Loucy (cell line): ENCODE measurements at regions not wholly inside any gene's neighbourhood (a gene's known extent, or its start where the extent isn't known, plus 50 kb on each side); places are given as distances from the start of the nearest gene placed in this dataset.

ENCODE experiments used
- H2AFZ ChIP-seq: fragments of 200-600 bp; sonication (generic); 2 replicates; pipeline ENCODE4 v1.6.0; 2016; ENCODE audit warnings: antibody characterized with exemption, mild to moderate bottlenecking, low read length, moderate library complexity
- H3F3A ChIP-seq: fragments of 200-600 bp; 2 replicates; pipeline ENCODE4 v1.6.0; 2016; ENCODE audit warnings: antibody characterized with exemption, low read depth, mild to moderate bottlenecking
- H3K27me3 ChIP-seq: fragments of 200-600 bp; sonication (generic); 2 replicates; pipeline ENCODE4 v1.6.1; 2014; ENCODE audit warnings: low read length, mild to moderate bottlenecking; ENCODE audit not compliant: insufficient read depth, poor library complexity, severe bottlenecking
- H3K36me3 ChIP-seq: fragments of 200-600 bp; sonication (generic); 2 replicates; pipeline ENCODE4 v1.6.1; 2016; ENCODE audit warnings: low read length; ENCODE audit not compliant: insufficient read depth
- H3K4me1 ChIP-seq: fragments of 200-600 bp; sonication (generic); 2 replicates; pipeline ENCODE4 v1.5.1; 2014; ENCODE audit warnings: low read length, mild to moderate bottlenecking; ENCODE audit not compliant: insufficient read depth, poor library complexity, severe bottlenecking
- H3K4me2 ChIP-seq: fragments of 200-600 bp; sonication (generic); 2 replicates; pipeline ENCODE4 v1.6.0; 2014; ENCODE audit warnings: antibody characterized with exemption, low read length, low read depth, mild to moderate bottlenecking; ENCODE audit not compliant: poor library complexity, severe bottlenecking
- H3K4me3 ChIP-seq: fragments of 200-600 bp; sonication (generic); 2 replicates; pipeline ENCODE4 v1.5.1; 2014; ENCODE audit warnings: low read length, mild to moderate bottlenecking, mixed read lengths; ENCODE audit not compliant: poor library complexity, severe bottlenecking
- H3K79me2 ChIP-seq: fragments of 200-600 bp; sonication (generic); 2 replicates; pipeline ENCODE4 v1.6.1; 2014; ENCODE audit warnings: low read length; ENCODE audit not compliant: insufficient read depth
- H3K9ac ChIP-seq: fragments of 200-600 bp; sonication (generic); 2 replicates; pipeline ENCODE4 v1.6.0; 2014; ENCODE audit warnings: mild to moderate bottlenecking, low read depth, low read length, moderate library complexity; ENCODE audit not compliant: poor library complexity, severe bottlenecking
- H3K9me2 ChIP-seq: fragments of 200-600 bp; sonication (generic); replicated peaks from 2 replicates; pipeline ENCODE4 v1.6.1; 2016; ENCODE audit warnings: low read depth, low read length, mixed read lengths
- H3K9me3 ChIP-seq: fragments of 200-600 bp; sonication (generic); 2 replicates; pipeline ENCODE4 v1.6.1; 2014; ENCODE audit warnings: mild to moderate bottlenecking, antibody characterized with exemption, low read length, low read depth; ENCODE audit not compliant: insufficient read depth
- H4K20me1 ChIP-seq: fragments of 200-600 bp; sonication (generic); 2 replicates; pipeline ENCODE4 v1.6.0; 2014; ENCODE audit warnings: antibody characterized with exemption, low read length, mild to moderate bottlenecking; ENCODE audit not compliant: insufficient read depth, poor library complexity, severe bottlenecking
- CTCF ChIP-seq: fragments of 200-600 bp; sonication (generic); conservative IDR thresholded peaks from 2 replicates; pipeline ENCODE4 v1.5.1; 2014; ENCODE audit warnings: mild to moderate bottlenecking, antibody characterized with exemption, low read length
- EZH2phosphoT487 ChIP-seq: fragments of 200-600 bp; IDR thresholded peaks from 2 replicates; pipeline ENCODE4 v1.6.1; 2018; ENCODE audit warnings: antibody characterized with exemption, mild to moderate bottlenecking, moderate library complexity, borderline replicate concordance

GRCh38 chr9:109568089-109568488 lies 70.0 kb upstream of the PTPN3 start:
- Histone ChIP-seq H3K27me3 (no peaks in the 10 kb centered on the region), H3K9ac (no peak overlapping the region), H3K9me3 (no peaks in the 10 kb centered on the region), H3K36me3 (no peaks in the 10 kb centered on the region), H3K4me3 (no peak overlapping the region), H3K9me2 (no peaks in the 10 kb centered on the region), H3K79me2 (no peaks in the 10 kb centered on the region), H3K4me2 (no peak overlapping the region), H4K20me1 (no peaks in the 10 kb centered on the region), H3K4me1 (no peaks in the 10 kb centered on the region), H2AFZ (no peak overlapping the region), H3F3A (no peaks in the 10 kb centered on the region)
- TF ChIP-seq CTCF: no peak
- no peak for TF ChIP-seq EZH2phosphoT487

DNA sequence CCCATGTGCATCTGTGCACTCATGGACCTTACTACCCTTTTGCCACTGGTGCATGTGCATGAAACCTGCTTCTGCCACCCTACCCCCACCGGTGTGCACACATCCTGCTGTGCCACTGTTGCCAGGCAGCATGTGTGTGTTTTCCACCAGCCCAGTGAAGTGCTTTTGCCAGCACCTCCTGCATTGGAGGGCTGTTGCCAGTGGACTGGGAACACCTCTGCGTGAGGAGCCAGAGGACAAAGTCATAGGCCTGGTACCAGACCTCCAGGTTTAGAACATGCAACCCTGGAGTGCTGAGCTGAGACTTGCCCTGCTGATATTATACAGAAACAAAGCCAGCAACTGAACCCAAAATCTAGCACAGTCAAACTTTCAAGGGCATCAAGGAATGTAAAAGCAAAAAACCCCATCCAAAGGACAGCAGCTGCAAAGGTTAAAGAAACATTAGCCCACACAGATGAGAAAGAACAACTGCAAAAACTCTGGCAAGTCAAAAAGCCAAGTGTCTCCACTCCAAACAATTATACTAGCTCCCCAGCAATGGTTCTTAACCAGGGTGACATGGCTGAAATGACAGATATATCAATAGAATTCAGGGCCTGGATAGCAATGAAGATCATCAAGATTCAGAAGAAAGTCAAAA lies 70.6 kb upstream of the PTPN3 start:
- TF ChIP-seq CTCF (no peak), EZH2phosphoT487 (no peak)
- Histone ChIP-seq H3K36me3 (no peaks in the 10 kb centered on the region), H3K79me2 (no peaks in the 10 kb centered on the region), H3K4me3 (no peak overlapping the region), H3K4me2 (no peak overlapping the region), H3K27me3 (no peaks in the 10 kb centered on the region), H3F3A (no peaks in the 10 kb centered on the region), H3K9ac (no peak overlapping the region), H3K9me2 (no peaks in the 10 kb centered on the region), H3K4me1 (no peaks in the 10 kb centered on the region), H4K20me1 (no peaks in the 10 kb centered on the region), H3K9me3 (no peaks in the 10 kb centered on the region), H2AFZ (no peak overlapping the region)

- no peaks in the 10 kb centered on the region for H3K79me2 ChIP-seq
- TF ChIP-seq EZH2phosphoT487 (no peak), CTCF (peak; percentile 77)
- H3K9me3 ChIP-seq: no peaks in the 10 kb centered on the region
- H3K4me3 ChIP-seq: no peak overlapping the region
- H3K9me2 ChIP-seq: no peaks in the 10 kb centered on the region
- H3K36me3 ChIP-seq: no peaks in the 10 kb centered on the region
- no peak overlapping the region for H3K4me2 ChIP-seq
- no peaks in the 10 kb centered on the region for H3K27me3 ChIP-seq
- H4K20me1 ChIP-seq: no peaks in the 10 kb centered on the region
- H3K9ac ChIP-seq: no peak overlapping the region
- no peak overlapping the region for H2AFZ ChIP-seq
- H3K4me1 ChIP-seq: no peaks in the 10 kb centered on the region
- H3F3A ChIP-seq: no peaks in the 10 kb centered on the region
Observed at GRCh38 chr9:109574061-109574882, 76.2 kb upstream of the PTPN3 start.
